ENCODE measurements at regions not wholly inside any gene's neighbourhood (a gene's known extent, or its start where the extent isn't known, plus 50 kb on each side); places are given as distances from the start of the nearest gene placed in this dataset.

DNA sequence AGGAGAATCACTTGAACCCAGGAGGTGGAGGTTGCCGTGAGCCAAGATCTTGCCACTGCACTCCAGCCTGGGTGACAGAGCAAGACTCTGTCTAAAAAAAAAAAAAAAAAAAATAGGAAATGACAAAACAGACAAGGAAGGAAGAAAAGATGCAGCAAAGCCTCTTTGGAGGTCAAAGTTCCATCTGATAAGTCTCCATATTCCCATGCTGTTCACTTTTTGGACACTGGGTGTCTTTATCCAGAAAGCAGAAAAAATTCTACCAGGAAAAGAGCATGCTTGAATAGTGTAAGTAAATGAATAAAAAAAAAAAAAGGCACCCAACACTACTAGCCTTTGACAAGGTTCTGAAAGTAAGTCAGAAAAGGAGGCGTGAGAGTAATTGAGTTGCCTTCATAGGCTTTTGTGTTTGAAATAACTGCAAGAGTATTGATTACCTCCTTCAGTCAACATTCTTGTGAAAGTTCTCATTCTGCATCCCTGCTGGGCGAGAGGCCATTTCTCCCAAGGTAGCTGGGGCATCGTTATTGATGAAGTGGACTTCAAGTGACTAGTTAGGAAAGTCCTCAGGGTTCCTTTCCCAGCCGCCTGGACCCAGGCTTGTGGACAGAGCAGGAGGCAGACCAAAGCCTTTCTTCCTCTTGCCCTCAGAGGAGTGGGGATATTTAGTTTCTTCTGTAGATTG, 133.3 kb upstream of the KIF5B start:
- no peak for TF ChIP-seq POLR2A (IDR thresholded peaks at IDR 0.05)
- TF ChIP-seq, protein P1, sequence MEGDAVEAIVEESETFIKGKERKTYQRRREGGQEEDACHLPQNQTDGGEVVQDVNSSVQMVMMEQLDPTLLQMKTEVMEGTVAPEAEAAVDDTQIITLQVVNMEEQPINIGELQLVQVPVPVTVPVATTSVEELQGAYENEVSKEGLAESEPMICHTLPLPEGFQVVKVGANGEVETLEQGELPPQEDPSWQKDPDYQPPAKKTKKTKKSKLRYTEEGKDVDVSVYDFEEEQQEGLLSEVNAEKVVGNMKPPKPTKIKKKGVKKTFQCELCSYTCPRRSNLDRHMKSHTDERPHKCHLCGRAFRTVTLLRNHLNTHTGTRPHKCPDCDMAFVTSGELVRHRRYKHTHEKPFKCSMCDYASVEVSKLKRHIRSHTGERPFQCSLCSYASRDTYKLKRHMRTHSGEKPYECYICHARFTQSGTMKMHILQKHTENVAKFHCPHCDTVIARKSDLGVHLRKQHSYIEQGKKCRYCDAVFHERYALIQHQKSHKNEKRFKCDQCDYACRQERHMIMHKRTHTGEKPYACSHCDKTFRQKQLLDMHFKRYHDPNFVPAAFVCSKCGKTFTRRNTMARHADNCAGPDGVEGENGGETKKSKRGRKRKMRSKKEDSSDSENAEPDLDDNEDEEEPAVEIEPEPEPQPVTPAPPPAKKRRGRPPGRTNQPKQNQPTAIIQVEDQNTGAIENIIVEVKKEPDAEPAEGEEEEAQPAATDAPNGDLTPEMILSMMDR (IDR thresholded peaks at IDR 0.05): no peak
